ENCODE measurements at regions not wholly inside any gene's neighbourhood (a gene's known extent, or its start where the extent isn't known, plus 50 kb on each side); places are given as distances from the start of the nearest gene placed in this dataset.

GRCh38 chr7:49513911-49514310 lies 259.5 kb upstream of the VWC2 start:
- H3K4me3 ChIP-seq (replicated peaks in 1 of 3; ENCODE audit: low read depth in 2 of 3, low read length in 3 of 3), result no peak overlapping the region
- H3K36me3 ChIP-seq (replicated peaks in 1 of 2; ENCODE audit: control insufficient read depth in 1 of 2, insufficient read depth in 2 of 2, low read length in 2 of 2), result no peaks in the 10 kb centered on the region
- H3K4me1 ChIP-seq (ENCODE audit: control insufficient read depth in 1 of 2, insufficient read depth in 2 of 2, low read length in 2 of 2), result no peaks in the 10 kb centered on the region
- TF ChIP-seq CTCF (IDR thresholded peaks at IDR 0.05), result no peak
- H3K4me2 ChIP-seq (replicated peaks; ENCODE audit: extremely low read depth, low read length, poor library complexity, severe bottlenecking), result no peak overlapping the region
- no peaks in the 10 kb centered on the region for H3K9me3 ChIP-seq (replicated peaks in 1 of 2; ENCODE audit: control insufficient read depth in 1 of 2, insufficient read depth in 1 of 2, low read length in 2 of 2)
- Mint-ChIP-seq H3K36me3 (no peaks in the 10 kb centered on the region), H3K4me3 (no peak overlapping the region), H3K27me3 (ENCODE audit: low read depth in 3 of 3) (no peaks in the 10 kb centered on the region), H3K4me1 (no peaks in the 10 kb centered on the region), H3K9me3 (peaks cover 0 to 2% (median 0%) of the 10 kb centered on the region in 7 donors), H3K27ac (no peak overlapping the region)
- no peak overlapping the region for H2AFZ ChIP-seq (ENCODE audit: insufficient read depth, low read depth, low read length, poor library complexity, severe bottlenecking)
- intact Hi-C loops (cut with micrococcal nuclease), result no loop called here
- no peak overlapping the region for H3K9ac ChIP-seq (ENCODE audit: insufficient read depth, low read length, poor library complexity, severe bottlenecking)
- no peaks in the 10 kb centered on the region for H3K79me2 ChIP-seq (ENCODE audit: insufficient read depth, low read length)
- no peaks in the 10 kb centered on the region for H4K20me1 ChIP-seq (ENCODE audit: insufficient read depth, low read length)
- H3K27me3 ChIP-seq (ENCODE audit: control insufficient read depth in 2 of 2, insufficient read depth in 2 of 2, low read length in 2 of 2), result no peaks in the 10 kb centered on the region
- WGBS (ENCODE audit: insufficient coverage), result 40% methylated on average over 1 of the region's 4 CpGs
- H3K27ac ChIP-seq (ENCODE audit: low read depth in 1 of 2, low read length in 2 of 2), result no peak overlapping the region
- no peak for DNase-seq

- Mint-ChIP-seq H3K27me3 (ENCODE audit: low read depth in 3 of 3) (no peaks in the 10 kb centered on the region), H3K9me3 (peaks cover 0 to 2% (median 0%) of the 10 kb centered on the region in 7 donors), H3K36me3 (no peaks in the 10 kb centered on the region), H3K4me3 (no peak overlapping the region), H3K4me1 (no peaks in the 10 kb centered on the region), H3K27ac (no peak overlapping the region)
- no CpG with 5 or more reads among the region's 1 CpG for WGBS (ENCODE audit: insufficient coverage)
- H3K79me2 ChIP-seq (ENCODE audit: insufficient read depth, low read length), result no peaks in the 10 kb centered on the region
- no peak overlapping the region for H2AFZ ChIP-seq (ENCODE audit: insufficient read depth, low read depth, low read length, poor library complexity, severe bottlenecking)
- no peak overlapping the region for H3K4me3 ChIP-seq (replicated peaks in 1 of 3; ENCODE audit: low read depth in 2 of 3, low read length in 3 of 3)
- no peaks in the 10 kb centered on the region for H3K27me3 ChIP-seq (ENCODE audit: control insufficient read depth in 2 of 2, insufficient read depth in 2 of 2, low read length in 2 of 2)
- H3K36me3 ChIP-seq (replicated peaks in 1 of 2; ENCODE audit: control insufficient read depth in 1 of 2, insufficient read depth in 2 of 2, low read length in 2 of 2), result no peaks in the 10 kb centered on the region
- intact Hi-C loops (cut with micrococcal nuclease), result no loop called here
- H3K9me3 ChIP-seq (replicated peaks in 1 of 2; ENCODE audit: control insufficient read depth in 1 of 2, insufficient read depth in 1 of 2, low read length in 2 of 2), result no peaks in the 10 kb centered on the region
- H3K4me2 ChIP-seq (replicated peaks; ENCODE audit: extremely low read depth, low read length, poor library complexity, severe bottlenecking), result no peak overlapping the region
- no peak for TF ChIP-seq CTCF (IDR thresholded peaks at IDR 0.05)
- no peaks in the 10 kb centered on the region for H4K20me1 ChIP-seq (ENCODE audit: insufficient read depth, low read length)
- no peaks in the 10 kb centered on the region for H3K4me1 ChIP-seq (ENCODE audit: control insufficient read depth in 1 of 2, insufficient read depth in 2 of 2, low read length in 2 of 2)
- no peak for DNase-seq
- no peak overlapping the region for H3K27ac ChIP-seq (ENCODE audit: low read depth in 1 of 2, low read length in 2 of 2)
- no peak overlapping the region for H3K9ac ChIP-seq (ENCODE audit: insufficient read depth, low read length, poor library complexity, severe bottlenecking)
Observed at GRCh38 chr7:49520951-49521350, 252.5 kb upstream of the VWC2 start.
